ENCODE measurements at regions not wholly inside any gene's neighbourhood (a gene's known extent, or its start where the extent isn't known, plus 50 kb on each side); places are given as distances from the start of the nearest gene placed in this dataset.

DNA sequence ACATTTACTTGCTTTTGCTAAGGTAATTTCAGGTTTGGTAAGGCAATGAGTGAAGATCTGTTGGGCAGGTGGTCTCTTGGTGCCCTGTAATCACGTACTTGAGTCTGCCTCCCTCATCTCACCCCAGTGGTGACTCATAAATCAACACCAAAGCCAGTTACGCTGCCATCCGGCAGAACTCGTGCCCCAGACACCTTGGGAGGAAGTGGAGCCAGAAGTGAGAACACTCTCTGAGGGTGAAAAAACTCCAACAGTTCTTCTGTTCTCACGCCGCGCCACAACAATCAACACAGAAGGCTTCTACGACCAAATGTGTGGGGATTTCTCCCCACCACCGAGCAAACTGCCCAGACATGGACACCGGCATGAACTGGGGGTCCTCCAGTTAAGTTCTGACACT, 206.2 kb downstream of the ARL4C start:
- Histone ChIP-seq H3K79me2 (ENCODE audit: low read length) (no peaks in the 10 kb centered on the region), H2AFZ (ENCODE audit: low read length) (no peak overlapping the region), H4K20me1 (ENCODE audit: insufficient read depth, low read depth, low read length) (no peaks in the 10 kb centered on the region), H3K4me2 (ENCODE audit: low read depth, low read length, poor library complexity, severe bottlenecking) (no peak overlapping the region), H3K4me3 (ENCODE audit: low read length) (no peak overlapping the region), H3K36me3 (ENCODE audit: insufficient read depth, low read length) (no peaks in the 10 kb centered on the region), H3K9me3 (ENCODE audit: low read length) (no peaks in the 10 kb centered on the region), H3K27me3 (ENCODE audit: low read length) (no peaks in the 10 kb centered on the region), H3K9ac (ENCODE audit: low read length) (no peak overlapping the region), H3K4me1 (ENCODE audit: low read length) (peaks cover 11% of the 10 kb centered on the region; the same call in 1 of the 2 replicates), H3K9me2 (replicated peaks; ENCODE audit: insufficient read depth, low read length) (no peaks in the 10 kb centered on the region), H3K27ac (ENCODE audit: low read length) (no peak overlapping the region)
- no peak for DNase-seq

DNA sequence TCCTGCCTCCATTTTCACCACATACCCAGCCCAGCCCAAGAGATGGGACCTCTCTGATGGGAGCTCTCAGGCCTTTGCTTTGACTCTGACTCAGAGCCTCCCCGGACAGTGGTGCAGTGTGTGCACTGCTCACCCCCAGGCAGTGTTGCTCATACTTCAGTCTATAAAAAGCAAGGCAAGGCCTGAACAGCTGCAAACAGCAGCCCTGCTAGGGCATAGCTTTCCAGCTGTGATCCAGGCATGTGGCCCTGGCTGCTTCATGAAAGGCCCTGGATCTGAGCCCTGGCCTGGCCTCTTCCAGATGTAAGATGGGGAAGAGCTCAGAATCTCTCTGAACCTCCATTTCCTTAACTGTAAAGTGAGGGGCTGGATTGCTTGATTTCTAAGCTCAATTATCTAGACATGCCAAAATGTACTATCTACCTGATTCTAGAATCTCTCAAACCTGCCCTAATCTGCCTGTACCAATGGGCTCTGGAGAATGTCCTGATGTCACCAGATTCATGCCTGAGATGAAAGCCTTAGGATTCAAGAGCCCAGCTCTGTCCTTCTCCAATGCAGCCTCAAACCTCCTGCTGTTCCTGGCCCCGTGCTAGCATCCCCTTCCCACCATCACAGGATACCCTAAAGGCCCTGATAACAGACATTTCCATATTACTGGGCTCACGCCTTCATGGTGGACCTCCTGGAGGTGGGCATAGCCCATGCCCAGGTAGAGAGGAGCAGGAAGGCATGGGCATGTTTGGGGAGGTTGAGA, 206.9 kb downstream of the ARL4C start:
- Histone ChIP-seq H3K9me3 (ENCODE audit: low read length) (no peaks in the 10 kb centered on the region), H3K4me3 (ENCODE audit: low read length) (no peak overlapping the region), H4K20me1 (ENCODE audit: insufficient read depth, low read depth, low read length) (no peaks in the 10 kb centered on the region), H3K36me3 (ENCODE audit: insufficient read depth, low read length) (no peaks in the 10 kb centered on the region), H3K4me2 (ENCODE audit: low read depth, low read length, poor library complexity, severe bottlenecking) (no peak overlapping the region), H3K4me1 (ENCODE audit: low read length) (peaks cover 11% of the 10 kb centered on the region; the same call in 1 of the 2 replicates), H3K27ac (ENCODE audit: low read length) (no peak overlapping the region), H3K27me3 (ENCODE audit: low read length) (no peaks in the 10 kb centered on the region), H2AFZ (ENCODE audit: low read length) (no peak overlapping the region), H3K9ac (ENCODE audit: low read length) (no peak overlapping the region), H3K79me2 (ENCODE audit: low read length) (no peaks in the 10 kb centered on the region), H3K9me2 (replicated peaks; ENCODE audit: insufficient read depth, low read length) (no peaks in the 10 kb centered on the region)
- DNase-seq = no peak

DNA sequence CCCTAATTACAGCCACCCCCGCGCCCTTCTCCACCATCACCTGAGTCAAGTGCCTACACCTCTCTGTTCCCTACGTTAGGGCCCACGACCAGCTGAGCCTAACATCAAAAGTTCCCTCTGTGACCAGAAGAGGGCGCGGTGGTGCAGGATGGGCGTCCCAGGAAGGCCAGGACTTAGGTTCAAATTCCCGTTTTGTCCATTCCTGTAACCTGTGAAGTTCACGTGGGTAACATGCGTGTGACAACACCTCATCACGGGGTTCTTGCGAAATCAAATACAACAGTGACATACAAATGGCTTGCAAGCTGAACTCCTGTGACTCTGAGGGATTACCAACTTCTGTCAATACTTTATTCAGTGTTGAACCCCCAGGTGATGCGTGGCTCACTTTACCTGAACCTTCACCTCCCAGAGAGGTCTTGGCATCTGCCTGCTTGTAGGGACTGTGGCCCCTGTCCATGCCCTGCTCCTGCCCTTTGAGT, 207.9 kb downstream of the ARL4C start:
- Histone ChIP-seq H3K9ac (ENCODE audit: low read length) (no peak overlapping the region), H3K4me3 (ENCODE audit: low read length) (no peak overlapping the region), H3K4me2 (ENCODE audit: low read depth, low read length, poor library complexity, severe bottlenecking) (no peak overlapping the region), H3K36me3 (ENCODE audit: insufficient read depth, low read length) (no peaks in the 10 kb centered on the region), H3K27me3 (ENCODE audit: low read length) (no peaks in the 10 kb centered on the region), H3K4me1 (ENCODE audit: low read length) (peaks cover 11% of the 10 kb centered on the region; the same call in 1 of the 2 replicates), H3K79me2 (ENCODE audit: low read length) (no peaks in the 10 kb centered on the region), H3K9me3 (ENCODE audit: low read length) (no peaks in the 10 kb centered on the region), H4K20me1 (ENCODE audit: insufficient read depth, low read depth, low read length) (no peaks in the 10 kb centered on the region), H2AFZ (ENCODE audit: low read length) (no peak overlapping the region), H3K9me2 (replicated peaks; ENCODE audit: insufficient read depth, low read length) (no peaks in the 10 kb centered on the region), H3K27ac (ENCODE audit: low read length) (no peak overlapping the region)
- DNase-seq = peak; percentile 75

- Histone ChIP-seq H3K9ac (ENCODE audit: low read length) (no peak overlapping the region), H4K20me1 (ENCODE audit: insufficient read depth, low read depth, low read length) (no peaks in the 10 kb centered on the region), H3K27ac (ENCODE audit: low read length) (no peak overlapping the region), H3K4me1 (ENCODE audit: low read length) (peaks cover 5% of the 10 kb centered on the region; the same call in 1 of the 2 replicates), H2AFZ (ENCODE audit: low read length) (no peak overlapping the region), H3K27me3 (ENCODE audit: low read length) (no peaks in the 10 kb centered on the region), H3K36me3 (ENCODE audit: insufficient read depth, low read length) (no peaks in the 10 kb centered on the region), H3K4me2 (ENCODE audit: low read depth, low read length, poor library complexity, severe bottlenecking) (no peak overlapping the region), H3K4me3 (ENCODE audit: low read length) (no peak overlapping the region), H3K79me2 (ENCODE audit: low read length) (no peaks in the 10 kb centered on the region), H3K9me3 (ENCODE audit: low read length) (no peaks in the 10 kb centered on the region), H3K9me2 (replicated peaks; ENCODE audit: insufficient read depth, low read length) (no peaks in the 10 kb centered on the region)
- no peak for DNase-seq
These were observed 209.2 kb downstream of the ARL4C start for GRCh38 chr2:234287650-234288049.

- Histone ChIP-seq H3K9ac (ENCODE audit: low read length) (no peak overlapping the region), H3K27me3 (ENCODE audit: low read length) (no peaks in the 10 kb centered on the region), H3K79me2 (ENCODE audit: low read length) (no peaks in the 10 kb centered on the region), H3K4me3 (ENCODE audit: low read length) (no peak overlapping the region), H2AFZ (ENCODE audit: low read length) (no peak overlapping the region), H3K4me1 (ENCODE audit: low read length) (no peaks in the 10 kb centered on the region), H3K36me3 (ENCODE audit: insufficient read depth, low read length) (no peaks in the 10 kb centered on the region), H3K9me3 (ENCODE audit: low read length) (no peaks in the 10 kb centered on the region), H3K9me2 (replicated peaks; ENCODE audit: insufficient read depth, low read length) (no peaks in the 10 kb centered on the region), H4K20me1 (ENCODE audit: insufficient read depth, low read depth, low read length) (no peaks in the 10 kb centered on the region), H3K4me2 (ENCODE audit: low read depth, low read length, poor library complexity, severe bottlenecking) (no peak overlapping the region), H3K27ac (ENCODE audit: low read length) (no peak overlapping the region)
- no peak for DNase-seq
These were observed 209.9 kb downstream of the ARL4C start for GRCh38 chr2:234286956-234287355.

DNA sequence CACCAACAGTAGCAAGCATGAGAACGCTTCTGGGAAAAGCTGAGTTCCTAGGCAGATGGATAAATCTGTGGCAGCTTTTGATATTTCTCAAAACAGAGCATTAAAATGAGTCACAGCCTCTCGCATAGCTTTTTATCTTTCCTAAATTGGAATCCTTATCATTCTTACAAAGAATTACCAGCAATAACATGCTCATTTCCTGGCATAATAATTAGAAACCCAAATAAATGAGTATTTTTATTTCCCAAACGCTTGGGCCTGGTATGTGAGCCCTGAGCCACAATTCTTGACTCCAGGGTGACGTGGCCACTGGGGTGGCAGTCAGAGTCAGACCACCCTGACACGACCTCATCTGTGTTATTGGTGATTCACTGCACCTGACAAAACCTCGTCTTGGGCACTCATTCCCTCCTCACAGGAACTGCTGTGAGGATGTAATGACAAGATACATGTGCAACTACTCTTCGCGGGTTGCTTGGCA, 210.7 kb downstream of the ARL4C start:
- Histone ChIP-seq H3K27me3 (ENCODE audit: low read length) (no peaks in the 10 kb centered on the region), H2AFZ (ENCODE audit: low read length) (no peak overlapping the region), H3K4me2 (ENCODE audit: low read depth, low read length, poor library complexity, severe bottlenecking) (no peak overlapping the region), H3K9me2 (replicated peaks; ENCODE audit: insufficient read depth, low read length) (no peaks in the 10 kb centered on the region), H4K20me1 (ENCODE audit: insufficient read depth, low read depth, low read length) (no peaks in the 10 kb centered on the region), H3K4me1 (ENCODE audit: low read length) (no peaks in the 10 kb centered on the region), H3K79me2 (ENCODE audit: low read length) (no peaks in the 10 kb centered on the region), H3K9me3 (ENCODE audit: low read length) (no peaks in the 10 kb centered on the region), H3K27ac (ENCODE audit: low read length) (no peak overlapping the region), H3K36me3 (ENCODE audit: insufficient read depth, low read length) (no peaks in the 10 kb centered on the region), H3K9ac (ENCODE audit: low read length) (no peak overlapping the region), H3K4me3 (ENCODE audit: low read length) (no peak overlapping the region)
- DNase-seq = no peak

- Histone ChIP-seq H3K4me1 (ENCODE audit: low read length) (no peaks in the 10 kb centered on the region), H3K36me3 (ENCODE audit: insufficient read depth, low read length) (no peaks in the 10 kb centered on the region), H4K20me1 (ENCODE audit: insufficient read depth, low read depth, low read length) (no peaks in the 10 kb centered on the region), H2AFZ (ENCODE audit: low read length) (no peak overlapping the region), H3K27ac (ENCODE audit: low read length) (no peak overlapping the region), H3K4me2 (ENCODE audit: low read depth, low read length, poor library complexity, severe bottlenecking) (no peak overlapping the region), H3K27me3 (ENCODE audit: low read length) (no peaks in the 10 kb centered on the region), H3K79me2 (ENCODE audit: low read length) (no peaks in the 10 kb centered on the region), H3K9ac (ENCODE audit: low read length) (no peak overlapping the region), H3K4me3 (ENCODE audit: low read length) (no peak overlapping the region), H3K9me3 (ENCODE audit: low read length) (no peaks in the 10 kb centered on the region), H3K9me2 (replicated peaks; ENCODE audit: insufficient read depth, low read length) (no peaks in the 10 kb centered on the region)
- DNase-seq = no peak
These were observed 211.3 kb downstream of the ARL4C start for GRCh38 chr2:234285541-234285940.

DNA sequence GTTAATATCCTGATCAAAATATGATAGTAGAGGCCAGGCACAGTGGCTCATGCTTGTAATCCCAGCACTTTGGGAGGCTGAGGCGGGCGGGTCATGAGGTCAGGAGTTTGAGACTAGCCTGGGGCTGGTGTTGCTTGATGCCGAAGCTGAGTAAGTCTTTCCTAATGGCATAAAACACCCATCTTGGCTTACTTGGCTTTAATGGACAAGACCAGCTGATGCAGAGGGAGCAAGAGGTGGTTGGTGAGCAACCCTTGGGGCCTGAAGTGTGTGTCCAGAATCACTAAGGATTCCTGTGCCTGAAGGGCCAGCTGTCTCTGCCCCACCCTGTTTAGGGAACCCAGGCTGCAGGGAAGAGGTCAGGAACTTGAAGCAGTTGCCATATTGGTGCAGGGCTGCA, 217.2 kb downstream of the ARL4C start:
- H3K9me3 ChIP-seq (ENCODE audit: low read length) = no peaks in the 10 kb centered on the region
- no peaks in the 10 kb centered on the region for H3K9me2 ChIP-seq (replicated peaks; ENCODE audit: insufficient read depth, low read length)
- H3K79me2 ChIP-seq (ENCODE audit: low read length) = no peaks in the 10 kb centered on the region
- no peak overlapping the region for H2AFZ ChIP-seq (ENCODE audit: low read length)
- no peak overlapping the region for H3K9ac ChIP-seq (ENCODE audit: low read length)
- H3K4me1 ChIP-seq (ENCODE audit: low read length) = no peaks in the 10 kb centered on the region
- H3K27me3 ChIP-seq (ENCODE audit: low read length) = no peaks in the 10 kb centered on the region
- no peak for DNase-seq
- H3K36me3 ChIP-seq (ENCODE audit: insufficient read depth, low read length) = no peaks in the 10 kb centered on the region
- no peak overlapping the region for H3K4me3 ChIP-seq (ENCODE audit: low read length)
- H3K4me2 ChIP-seq (ENCODE audit: low read depth, low read length, poor library complexity, severe bottlenecking) = no peak overlapping the region
- no peaks in the 10 kb centered on the region for H4K20me1 ChIP-seq (ENCODE audit: insufficient read depth, low read depth, low read length)
- H3K27ac ChIP-seq (ENCODE audit: low read length) = no peak overlapping the region
